ENCODE measurements at regions not wholly inside any gene's neighbourhood (a gene's known extent, or its start where the extent isn't known, plus 50 kb on each side); places are given as distances from the start of the nearest gene placed in this dataset.

DNA sequence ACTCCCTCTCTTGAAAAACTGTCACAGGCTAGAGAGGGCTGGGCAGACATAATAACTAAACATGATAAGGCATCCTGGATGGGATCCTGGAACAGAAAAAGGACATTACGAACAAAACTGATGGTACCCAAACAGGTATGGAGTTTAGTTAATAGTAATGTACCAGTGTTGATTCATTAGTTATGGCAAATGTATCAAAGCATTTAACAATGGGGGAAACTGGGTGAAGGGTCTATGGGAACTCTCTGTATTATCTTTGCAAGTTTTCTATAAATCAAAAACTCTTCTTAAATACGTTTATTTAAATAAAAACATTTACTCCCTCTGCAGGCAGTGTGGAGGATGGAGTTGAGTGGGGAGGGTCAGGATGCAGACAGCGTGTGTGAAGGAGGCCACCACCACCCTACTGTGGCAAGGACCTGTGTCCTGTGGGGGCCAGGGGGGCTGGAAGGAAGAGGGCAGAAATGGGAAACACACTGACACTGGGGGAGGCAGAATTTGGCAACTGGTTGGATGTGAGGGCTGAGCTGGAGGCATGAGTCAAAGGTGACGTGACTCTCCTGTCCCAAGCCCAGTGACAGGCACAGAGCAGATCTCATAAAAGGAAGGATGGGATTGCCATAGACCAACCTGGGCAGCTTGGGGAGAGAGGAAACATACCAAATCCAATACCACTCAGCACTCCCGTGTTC is 59.6 kb upstream of the ITGA11 start (continued):
- TF ChIP-seq CHD7 (IDR thresholded peaks at IDR 0.05; ENCODE audit: insufficient replicate concordance, low read length) (no peak), PHF8 (conservative IDR thresholded peaks at IDR 0.05; ENCODE audit: low read depth, low read length) (no peak), CHD2 (IDR thresholded peaks at IDR 0.05; ENCODE audit: low read length) (no peak), RXRA (IDR thresholded peaks at IDR 0.05; ENCODE audit: insufficient read depth, low read depth, low read length) (no peak), SP4 (IDR thresholded peaks at IDR 0.05; ENCODE audit: low read length) (no peak), POLR2AphosphoS5 (IDR thresholded peaks at IDR 0.05; ENCODE audit: low read depth, low read length) (no peak), TEAD4 (IDR thresholded peaks at IDR 0.05; ENCODE audit: low read depth, low read length) (no peak), POU5F1 (IDR thresholded peaks at IDR 0.05; ENCODE audit: low read depth, low read length) (no peak)
- TF ChIP-seq, protein P1, sequence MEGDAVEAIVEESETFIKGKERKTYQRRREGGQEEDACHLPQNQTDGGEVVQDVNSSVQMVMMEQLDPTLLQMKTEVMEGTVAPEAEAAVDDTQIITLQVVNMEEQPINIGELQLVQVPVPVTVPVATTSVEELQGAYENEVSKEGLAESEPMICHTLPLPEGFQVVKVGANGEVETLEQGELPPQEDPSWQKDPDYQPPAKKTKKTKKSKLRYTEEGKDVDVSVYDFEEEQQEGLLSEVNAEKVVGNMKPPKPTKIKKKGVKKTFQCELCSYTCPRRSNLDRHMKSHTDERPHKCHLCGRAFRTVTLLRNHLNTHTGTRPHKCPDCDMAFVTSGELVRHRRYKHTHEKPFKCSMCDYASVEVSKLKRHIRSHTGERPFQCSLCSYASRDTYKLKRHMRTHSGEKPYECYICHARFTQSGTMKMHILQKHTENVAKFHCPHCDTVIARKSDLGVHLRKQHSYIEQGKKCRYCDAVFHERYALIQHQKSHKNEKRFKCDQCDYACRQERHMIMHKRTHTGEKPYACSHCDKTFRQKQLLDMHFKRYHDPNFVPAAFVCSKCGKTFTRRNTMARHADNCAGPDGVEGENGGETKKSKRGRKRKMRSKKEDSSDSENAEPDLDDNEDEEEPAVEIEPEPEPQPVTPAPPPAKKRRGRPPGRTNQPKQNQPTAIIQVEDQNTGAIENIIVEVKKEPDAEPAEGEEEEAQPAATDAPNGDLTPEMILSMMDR (IDR thresholded peaks at IDR 0.05; ENCODE audit: control extremely low read depth in 1 of 3, insufficient read depth in 1 of 3, low read depth in 1 of 3, low read length in 3 of 3) = no peak
